Neural progenitor cell (in vitro differentiated cells): ENCODE measurements at regions not wholly inside any gene's neighbourhood (a gene's known extent, or its start where the extent isn't known, plus 50 kb on each side); places are given as distances from the start of the nearest gene placed in this dataset.

ENCODE experiments used
- EZH2 ChIP-seq: fragments of 200-600 bp; sonication (generic); IDR thresholded peaks from 2 replicates; pipeline ENCODE4 v1.6.1; 2017; ENCODE audit warnings: antibody characterized with exemption, mild to moderate bottlenecking, moderate library complexity
- EZH2phosphoT487 ChIP-seq: fragments of 200-600 bp; sonication (generic); IDR thresholded peaks from 2 replicates; pipeline ENCODE4 v1.6.1; 2017; ENCODE audit warnings: antibody characterized with exemption
- TF ChIP-seq, protein P1 (sequence below): fragments of 200-600 bp; sonication (generic); IDR thresholded peaks from 2 replicates; pipeline ENCODE4 v1.5.1; 2017; ENCODE audit warnings: antibody characterized with exemption, mild to moderate bottlenecking

DNA sequence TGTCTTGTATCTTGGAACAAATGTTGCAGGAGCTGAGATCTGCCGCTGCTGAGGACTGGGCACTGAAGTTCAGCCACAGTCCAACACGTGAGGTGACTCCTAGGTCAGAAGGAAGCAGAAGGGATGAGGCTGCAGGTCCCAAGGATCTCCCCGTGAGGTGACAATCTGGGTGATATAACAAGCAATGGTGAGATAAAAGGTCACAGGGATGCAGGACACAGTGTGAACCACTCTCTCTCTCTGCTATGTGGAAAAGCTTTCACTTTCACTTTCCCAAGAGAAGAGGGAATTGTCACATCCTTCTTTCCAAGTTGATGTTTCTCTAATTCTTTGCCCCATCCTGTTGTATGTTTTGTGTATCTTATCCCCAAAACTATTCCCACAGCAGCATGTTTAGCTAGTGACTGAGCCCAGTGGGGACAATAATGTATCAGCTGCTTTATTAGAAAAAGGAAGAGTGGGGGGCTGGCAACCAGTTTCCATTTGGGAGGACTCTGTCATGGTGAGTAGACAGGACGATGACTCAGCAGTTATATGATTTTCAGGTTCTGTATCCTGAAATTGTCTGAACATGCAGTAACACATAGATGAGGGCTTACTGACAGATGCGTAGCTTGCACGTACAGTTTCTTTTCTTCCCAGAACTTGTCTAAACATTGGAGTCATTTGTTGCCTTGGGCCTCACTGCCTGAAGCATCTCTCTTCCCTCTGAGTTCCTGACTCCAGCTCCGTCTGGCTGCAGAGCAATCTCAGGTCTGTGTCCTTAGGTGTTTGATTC, 1415.8 kb upstream of the TENM3 start:
- TF ChIP-seq EZH2: no peak
- TF ChIP-seq, protein P1, sequence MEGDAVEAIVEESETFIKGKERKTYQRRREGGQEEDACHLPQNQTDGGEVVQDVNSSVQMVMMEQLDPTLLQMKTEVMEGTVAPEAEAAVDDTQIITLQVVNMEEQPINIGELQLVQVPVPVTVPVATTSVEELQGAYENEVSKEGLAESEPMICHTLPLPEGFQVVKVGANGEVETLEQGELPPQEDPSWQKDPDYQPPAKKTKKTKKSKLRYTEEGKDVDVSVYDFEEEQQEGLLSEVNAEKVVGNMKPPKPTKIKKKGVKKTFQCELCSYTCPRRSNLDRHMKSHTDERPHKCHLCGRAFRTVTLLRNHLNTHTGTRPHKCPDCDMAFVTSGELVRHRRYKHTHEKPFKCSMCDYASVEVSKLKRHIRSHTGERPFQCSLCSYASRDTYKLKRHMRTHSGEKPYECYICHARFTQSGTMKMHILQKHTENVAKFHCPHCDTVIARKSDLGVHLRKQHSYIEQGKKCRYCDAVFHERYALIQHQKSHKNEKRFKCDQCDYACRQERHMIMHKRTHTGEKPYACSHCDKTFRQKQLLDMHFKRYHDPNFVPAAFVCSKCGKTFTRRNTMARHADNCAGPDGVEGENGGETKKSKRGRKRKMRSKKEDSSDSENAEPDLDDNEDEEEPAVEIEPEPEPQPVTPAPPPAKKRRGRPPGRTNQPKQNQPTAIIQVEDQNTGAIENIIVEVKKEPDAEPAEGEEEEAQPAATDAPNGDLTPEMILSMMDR: no peak
- TF ChIP-seq EZH2phosphoT487: no peak
